ENCODE measurements at regions not wholly inside any gene's neighbourhood (a gene's known extent, or its start where the extent isn't known, plus 50 kb on each side); places are given as distances from the start of the nearest gene placed in this dataset.
"Not testable (repeated sequence)": the region's sequence is repeated elsewhere in the genome, so short reads cannot be mapped to it uniquely, and the experiment has no call there.

GRCh38 chr15:67941648-67942310, 101.9 kb upstream of the RNU6-1 start:
- peak overlapping the region in 1 of 21 experiments; percentile 11 for H3K27ac ChIP-seq
- no peak overlapping the region for H3K4me3 ChIP-seq

DNA sequence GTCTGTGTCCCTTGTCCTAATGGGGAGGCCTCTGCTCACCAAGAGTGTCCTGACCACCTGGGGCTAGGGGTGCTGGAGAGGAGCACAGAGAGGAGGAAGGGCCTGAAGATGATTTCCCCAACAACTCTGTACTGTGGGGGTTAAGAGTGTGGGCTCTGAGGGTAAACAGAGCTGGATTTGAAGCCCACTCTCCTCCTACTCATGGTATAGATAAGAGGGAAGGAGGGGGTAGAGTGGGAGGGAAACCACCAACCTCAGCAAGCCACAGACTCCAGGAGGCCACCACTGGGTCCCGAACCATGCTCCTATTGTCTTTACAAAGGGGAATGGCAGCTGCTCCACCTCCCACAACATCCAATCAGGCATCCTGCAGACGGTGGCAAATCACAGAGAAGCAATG, 103.6 kb upstream of the RNU6-1 start:
- Histone ChIP-seq H3K4me3 (no peak overlapping the region), H3K27ac (no peak overlapping the region)

DNA sequence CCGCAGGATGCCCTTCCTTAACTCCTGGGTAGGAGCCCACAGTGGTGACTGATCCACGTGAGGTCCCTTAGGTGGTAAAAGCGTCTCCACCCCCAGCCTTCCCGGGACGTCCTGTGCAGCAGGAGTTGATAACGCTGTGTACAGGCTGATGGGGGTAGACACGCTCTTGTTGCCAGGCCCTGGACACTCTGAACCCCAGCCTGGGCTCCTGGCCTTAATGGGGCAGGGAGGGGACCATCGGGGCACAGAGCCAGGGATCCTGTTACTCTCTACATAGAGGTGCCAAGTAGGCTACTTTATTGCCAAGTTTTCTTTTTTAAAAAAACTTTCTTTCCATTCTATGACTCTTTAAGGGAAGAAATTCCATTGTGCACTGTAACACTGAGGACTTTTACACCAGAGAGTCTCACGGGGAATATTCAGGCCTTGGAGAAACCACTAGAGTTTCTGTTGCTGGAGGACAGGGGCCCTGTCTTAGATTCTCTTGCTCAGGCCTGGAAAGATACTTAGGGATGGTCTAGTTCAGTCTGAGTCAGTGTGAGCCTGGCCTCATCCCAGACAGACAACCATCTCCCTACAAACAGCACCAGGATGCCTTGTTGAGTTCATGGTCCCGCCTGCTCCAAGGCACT, 104.3 kb upstream of the RNU6-1 start:
- Histone ChIP-seq H3K4me3 (no peak overlapping the region), H3K27ac (no peak overlapping the region)

DNA sequence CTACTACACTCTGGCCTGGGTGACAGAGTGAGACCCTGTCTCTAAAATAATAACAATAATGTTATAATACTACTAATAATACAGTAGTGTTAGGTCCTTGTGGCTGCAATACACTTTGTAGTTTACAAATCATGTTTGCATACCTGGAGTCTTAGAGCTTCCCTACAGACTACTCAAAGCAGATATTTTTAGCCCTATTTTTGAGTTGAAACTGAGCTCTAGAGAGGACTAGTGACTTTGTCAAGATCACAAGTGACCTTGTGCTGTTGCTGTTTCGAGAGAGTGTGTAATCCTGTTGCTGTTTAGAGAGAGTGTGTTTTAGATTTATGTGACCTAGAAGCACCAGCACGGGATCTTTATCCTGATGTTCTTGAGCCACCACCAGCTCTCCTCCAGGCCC, 105.3 kb upstream of the RNU6-1 start:
- H3K4me3 ChIP-seq = no peak overlapping the region
- H3K27ac ChIP-seq = no peak overlapping the region

GRCh38 chr15:67945951-67946700, 106.3 kb upstream of the RNU6-1 start:
- Histone ChIP-seq H3K4me3 (no peak overlapping the region), H3K27ac (peak overlapping the region in 4 of 21 experiments; percentile 15 to 49 (median 36))

GRCh38 chr15:67946701-67947100, 106.9 kb upstream of the RNU6-1 start:
- Histone ChIP-seq H3K4me3 (no peak overlapping the region), H3K27ac (peak overlapping the region in 4 of 21 experiments; percentile 15 to 49 (median 36))

- H3K27ac ChIP-seq = peak overlapping the region in 1 of 21 experiments; percentile 49
- H3K4me3 ChIP-seq = no peak overlapping the region
These were observed 106.7 kb upstream of the PIAS1 start for GRCh38 chr15:67947254-67948039.

DNA sequence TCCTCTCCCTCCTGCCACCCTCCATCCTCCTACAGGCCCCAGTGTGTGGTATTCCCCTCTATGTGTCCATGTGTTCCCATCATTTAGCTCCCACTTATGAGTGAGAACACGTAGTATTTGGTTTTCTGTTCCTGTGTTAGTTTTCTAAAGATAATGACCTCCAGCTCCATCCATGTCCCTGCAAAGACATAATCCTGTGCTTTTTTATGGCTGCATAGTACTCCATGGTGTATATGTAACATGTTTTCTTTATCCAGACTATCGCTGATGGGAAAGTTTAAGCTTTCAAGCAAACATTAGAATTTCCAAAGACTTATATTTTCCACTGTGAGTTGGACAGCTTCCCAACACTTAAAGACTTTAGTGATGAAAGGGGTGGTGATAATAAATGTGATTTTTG, 105.9 kb upstream of the PIAS1 start:
- Histone ChIP-seq H3K27ac (no peak overlapping the region), H3K4me3 (no peak overlapping the region)

GRCh38 chr15:67951187-67951586, 102.9 kb upstream of the PIAS1 start:
- not testable (repeated sequence) for H3K4me3 ChIP-seq, H3K27ac ChIP-seq

DNA sequence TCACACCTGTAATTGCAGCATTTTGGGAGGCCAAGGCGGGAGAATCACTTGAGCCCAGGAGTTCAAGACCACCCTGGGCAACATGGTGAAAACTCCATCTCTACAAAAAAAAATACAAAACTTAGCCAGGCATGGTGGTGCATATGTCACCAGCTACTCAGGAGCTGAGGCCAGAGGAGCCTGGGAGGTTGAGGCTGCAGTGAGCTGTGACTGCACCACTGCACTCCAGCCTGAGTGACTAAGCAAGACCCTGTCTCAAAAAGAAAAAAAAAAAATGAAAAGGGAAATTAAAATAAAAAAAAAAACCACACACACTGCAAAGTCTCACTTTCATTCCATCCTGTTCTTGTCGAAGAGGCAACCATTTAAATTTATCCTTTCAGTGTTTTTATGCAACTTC, 100.8 kb upstream of the PIAS1 start:
- H3K4me3 ChIP-seq = no peak overlapping the region
- no peak overlapping the region for H3K27ac ChIP-seq

- Histone ChIP-seq H3K27ac (peak overlapping the region in 1 of 21 experiments; percentile 25), H3K4me3 (no peak overlapping the region)
These were observed 98.9 kb upstream of the PIAS1 start for GRCh38 chr15:67955252-67955651.

- Histone ChIP-seq H3K4me3 (no peak overlapping the region), H3K27ac (no peak overlapping the region)
These were observed 96.5 kb upstream of the PIAS1 start for GRCh38 chr15:67957435-67958132.

- Histone ChIP-seq H3K27ac (peak overlapping the region in 1 of 21 experiments; percentile 12), H3K4me3 (peak overlapping the region in 6 of 7 experiments; percentile 6 to 30 (median 18))
These were observed 86.2 kb upstream of the PIAS1 start for GRCh38 chr15:67967871-67968431.

DNA sequence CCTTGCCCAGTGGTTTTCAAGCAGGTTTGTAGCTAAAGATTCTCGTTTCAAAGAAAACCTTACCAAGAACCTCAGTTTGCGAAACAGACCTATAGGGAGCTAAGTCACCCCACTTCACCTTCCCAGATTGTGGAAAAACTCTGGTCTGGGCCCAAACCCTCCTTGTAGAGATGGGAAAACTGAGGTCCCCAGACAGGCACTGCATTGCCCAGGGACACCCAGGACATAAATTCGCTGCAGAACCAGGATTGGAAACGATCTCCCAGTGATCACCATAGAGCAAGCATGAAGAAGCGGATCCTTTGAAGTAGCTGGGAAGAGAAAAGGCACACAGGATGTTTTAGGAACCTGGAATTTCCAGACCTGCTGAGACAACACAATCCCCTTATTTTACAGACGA, 85.6 kb upstream of the PIAS1 start:
- Histone ChIP-seq H3K4me3 (peak overlapping the region in 3 of 7 experiments; percentile 6 to 30 (median 26)), H3K27ac (no peak overlapping the region)

DNA sequence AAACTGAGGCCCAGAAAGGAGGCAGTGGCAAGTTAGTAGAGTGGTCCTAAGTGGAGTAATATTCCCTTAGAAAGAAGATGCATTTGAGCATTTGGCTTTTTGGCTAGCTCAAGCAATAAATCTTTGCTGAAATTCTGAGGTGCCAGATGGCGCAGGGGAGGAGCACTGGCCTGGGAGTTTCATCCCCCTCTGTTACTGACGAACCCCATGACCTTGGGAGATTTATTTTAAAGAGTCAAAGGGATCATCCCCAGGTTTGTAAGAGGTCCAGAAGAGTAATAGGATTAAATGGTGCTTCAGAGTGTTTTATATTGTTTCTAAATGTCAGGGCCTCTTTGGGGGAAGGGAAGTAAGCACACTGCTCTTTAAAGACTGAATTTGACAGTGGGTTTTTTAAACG, 85.1 kb upstream of the PIAS1 start:
- Histone ChIP-seq H3K27ac (no peak overlapping the region), H3K4me3 (no peak overlapping the region)

DNA sequence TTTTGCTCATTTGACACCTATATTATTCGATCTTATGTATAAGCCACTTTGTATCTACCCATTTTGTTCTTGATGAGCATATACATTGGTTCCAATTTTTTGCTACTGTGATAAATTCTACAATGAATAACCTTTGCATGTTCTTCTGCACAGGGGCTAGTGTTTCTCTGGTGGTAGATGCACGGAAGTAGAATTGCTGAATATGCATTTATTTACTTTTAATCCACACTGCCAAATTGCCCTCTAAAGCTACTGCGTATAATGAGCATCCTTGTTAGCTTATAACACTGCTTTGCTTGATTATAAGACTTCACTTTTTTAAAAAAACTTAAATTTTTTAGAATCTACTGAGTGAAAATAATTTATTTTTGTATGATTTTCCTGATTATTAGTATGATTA, 84.2 kb upstream of the PIAS1 start:
- no peak overlapping the region for H3K27ac ChIP-seq
- H3K4me3 ChIP-seq = no peak overlapping the region

- H3K27ac ChIP-seq = no peak overlapping the region
- no peak overlapping the region for H3K4me3 ChIP-seq
These were observed 81.7 kb upstream of the PIAS1 start for GRCh38 chr15:67972377-67972776.

GRCh38 chr15:67973846-67974245, 80.3 kb upstream of the PIAS1 start:
- no peak overlapping the region for H3K27ac ChIP-seq
- H3K4me3 ChIP-seq = no peak overlapping the region

DNA sequence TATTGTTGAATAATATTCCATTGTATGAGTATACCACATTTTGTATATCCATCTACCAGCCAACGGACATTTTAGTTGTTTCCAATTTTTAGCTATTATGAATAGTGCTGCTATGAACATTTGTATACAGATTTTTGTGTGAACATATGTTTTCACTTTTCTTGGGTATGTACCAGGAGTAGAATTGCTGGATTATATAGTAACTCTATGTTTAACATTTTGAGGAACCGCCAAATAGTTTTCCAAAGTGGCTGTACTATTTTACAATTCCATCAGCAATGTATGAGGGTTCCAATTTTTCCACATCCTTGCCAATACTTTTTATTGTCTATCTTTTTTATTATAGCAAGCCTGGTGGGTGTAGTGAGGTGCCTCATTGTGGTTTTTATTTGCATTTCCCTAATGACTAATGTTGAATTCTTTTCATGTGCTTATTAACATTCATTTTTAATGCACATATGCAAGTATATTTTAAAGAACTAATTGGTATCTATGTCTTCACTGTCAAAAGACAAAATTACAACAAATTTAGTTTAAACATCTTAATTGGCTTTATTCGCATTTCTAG, 77.5 kb upstream of the PIAS1 start:
- Histone ChIP-seq H3K27ac (no peak overlapping the region), H3K4me3 (no peak overlapping the region)

Measured in skin epidermis (tissue), 12 donors.